Skeletal muscle tissue (tissue), 3 donors: ENCODE measurements at regions not wholly inside any gene's neighbourhood (a gene's known extent, or its start where the extent isn't known, plus 50 kb on each side); places are given as distances from the start of the nearest gene placed in this dataset.

ENCODE experiments used
- H3K27ac ChIP-seq: one replicate; pipeline ENCODE4 v1.7.0; 2013; ENCODE audit warnings: mild to moderate bottlenecking, low read depth, low read length, inconsistent platforms
- H3K27me3 ChIP-seq, 3 donors: one replicate each; pipeline ENCODE4 v1.7.0; 2013; ENCODE audit warnings: low read length in 3 of 3; ENCODE audit not compliant: control insufficient read depth in 3 of 3, insufficient read depth in 3 of 3
- H3K36me3 ChIP-seq, 3 donors: one replicate each; pipeline ENCODE4 v1.7.0; 2013; ENCODE audit warnings: low read length in 3 of 3; ENCODE audit not compliant: control insufficient read depth in 3 of 3, insufficient read depth in 3 of 3
- H3K4me1 ChIP-seq, 3 donors: one replicate each; pipeline ENCODE4 v1.7.0; 2013; ENCODE audit warnings: low read length in 3 of 3, mild to moderate bottlenecking in 3 of 3; ENCODE audit not compliant: control insufficient read depth in 3 of 3, insufficient read depth in 3 of 3
- H3K4me3 ChIP-seq, 3 donors: one replicate each; pipeline ENCODE4 v1.7.0; 2013; ENCODE audit warnings: low read length in 3 of 3
- H3K9ac ChIP-seq, 3 donors: one replicate each; pipeline ENCODE4 v1.7.0; 2013; ENCODE audit warnings: low read length in 3 of 3, mild to moderate bottlenecking in 3 of 3, moderate library complexity in 2 of 3, low read depth in 1 of 3
- H3K9me3 ChIP-seq, 3 donors: one replicate each; pipeline ENCODE4 v1.7.0; 2013; ENCODE audit warnings: low read length in 3 of 3; ENCODE audit not compliant: control insufficient read depth in 3 of 3
- donor health status: Osteomylitis.

DNA sequence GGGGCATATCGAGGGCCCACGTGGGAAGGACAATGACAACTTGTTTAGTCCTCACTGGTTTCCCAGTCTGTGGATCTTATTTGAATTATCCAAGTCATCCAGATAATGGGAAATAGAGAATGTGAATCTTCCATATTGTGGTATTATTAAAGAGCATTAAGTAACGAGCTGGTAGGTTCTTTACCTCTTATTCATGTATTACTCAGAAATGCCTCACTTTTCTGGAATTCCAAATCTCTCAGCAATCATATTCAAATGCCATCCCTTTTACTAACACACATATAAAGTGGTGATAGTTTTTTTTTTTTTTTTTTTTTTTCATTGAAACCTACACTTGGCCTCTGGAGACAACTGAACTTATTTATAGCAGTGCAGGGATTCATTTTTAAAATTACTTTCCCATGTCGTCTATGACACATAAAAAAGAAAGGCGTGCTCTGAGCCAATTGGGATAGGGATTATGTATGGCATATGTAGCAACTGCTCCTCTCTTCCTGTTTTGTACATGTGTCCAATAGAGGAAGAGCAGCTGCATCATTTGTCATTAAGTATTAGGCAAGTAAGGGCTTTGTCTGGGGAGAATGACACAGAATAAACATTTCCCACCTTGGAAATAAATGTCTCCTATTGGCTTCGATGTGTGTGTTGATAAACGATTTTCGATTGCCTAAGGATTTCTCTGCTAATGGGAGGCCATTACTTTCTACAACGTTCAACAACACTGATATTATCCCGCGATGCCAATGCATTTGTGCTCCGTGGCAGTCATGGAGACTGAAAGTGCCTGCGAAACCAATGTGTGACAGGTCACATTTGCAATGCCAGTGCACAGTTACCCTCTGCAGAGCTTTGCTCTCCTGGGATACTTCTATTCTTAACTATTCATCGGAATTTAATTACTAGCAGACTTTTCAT is 78.6 kb upstream of the IFNG-AS1 start:
- Histone ChIP-seq H3K4me1 (peaks cover 14 to 29% (median 16%) of the 10 kb centered on the region in 3 donors), H3K9me3 (no peaks in the 10 kb centered on the region), H3K27me3 (no peaks in the 10 kb centered on the region), H3K9ac (peak overlapping the region; percentile 61 to 82 (median 65)), H3K36me3 (no peaks in the 10 kb centered on the region), H3K27ac (peak overlapping the region; percentile 76), H3K4me3 (peak overlapping the region; percentile 44 to 62 (median 57))

- H3K9me3 ChIP-seq = no peaks in the 10 kb centered on the region
- no peaks in the 10 kb centered on the region for H3K27me3 ChIP-seq
- peak overlapping the region; percentile 44 to 62 (median 57) for H3K4me3 ChIP-seq
- H3K27ac ChIP-seq = peak overlapping the region; percentile 76
- no peaks in the 10 kb centered on the region for H3K36me3 ChIP-seq
- H3K9ac ChIP-seq = peak overlapping the region; percentile 61 to 82 (median 65)
- peaks cover 14 to 33% (median 16%) of the 10 kb centered on the region in 3 donors for H3K4me1 ChIP-seq
Measured at GRCh38 chr12:67911275-67911600, 78.0 kb upstream of the IFNG-AS1 start.

DNA sequence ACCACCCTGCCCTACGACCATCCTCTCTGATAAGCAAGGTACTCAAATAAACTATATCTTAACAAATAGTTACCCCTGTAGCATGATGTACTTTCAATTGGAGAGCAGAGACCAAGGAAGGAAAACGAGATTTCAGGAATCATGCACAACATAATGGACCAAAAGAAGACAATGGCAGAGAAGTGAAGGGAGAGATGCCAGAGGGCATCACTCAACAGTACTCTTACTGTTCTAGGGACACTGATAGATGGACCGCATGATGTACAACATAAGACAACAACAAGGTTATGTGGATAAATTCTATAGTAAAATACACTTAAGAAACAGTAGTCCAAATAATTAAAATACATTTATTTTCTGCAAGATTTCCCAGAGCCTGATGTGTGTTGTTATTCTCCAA is 77.5 kb upstream of the IFNG-AS1 start:
- peaks cover 14 to 38% (median 16%) of the 10 kb centered on the region in 3 donors for H3K4me1 ChIP-seq
- peak overlapping the region; percentile 76 for H3K27ac ChIP-seq

GRCh38 chr12:67915335-67915851 is 73.9 kb upstream of the IFNG-AS1 start:
- no peaks in the 10 kb centered on the region for H3K27me3 ChIP-seq

More for the DNA sequence above, 77.5 kb upstream of the IFNG-AS1 start:
- Histone ChIP-seq H3K27me3 (no peaks in the 10 kb centered on the region), H3K9me3 (no peaks in the 10 kb centered on the region), H3K36me3 (no peaks in the 10 kb centered on the region), H3K9ac (peak overlapping the region in 2 of 3 donors; percentile 61 to 82), H3K4me3 (peak overlapping the region in 1 of 3 donors; percentile 44)

GRCh38 chr12:67916266-67916970 is 72.8 kb upstream of the IFNG-AS1 start:
- Histone ChIP-seq H3K4me1 (peaks cover 5 to 23% (median 6%) of the 10 kb centered on the region in 3 donors), H3K27ac (no peak overlapping the region), H3K27me3 (no peaks in the 10 kb centered on the region), H3K36me3 (no peaks in the 10 kb centered on the region), H3K4me3 (no peak overlapping the region), H3K9me3 (no peaks in the 10 kb centered on the region), H3K9ac (no peak overlapping the region)

More at GRCh38 chr12:67915335-67915851, 73.9 kb upstream of the IFNG-AS1 start:
- Histone ChIP-seq H3K4me1 (peaks cover 11 to 28% (median 14%) of the 10 kb centered on the region in 3 donors), H3K9me3 (no peaks in the 10 kb centered on the region), H3K27ac (no peak overlapping the region), H3K36me3 (no peaks in the 10 kb centered on the region), H3K9ac (no peak overlapping the region), H3K4me3 (no peak overlapping the region)

GRCh38 chr12:67917811-67918210 is 71.4 kb upstream of the IFNG-AS1 start:
- no peaks in the 10 kb centered on the region for H3K27me3 ChIP-seq

GRCh38 chr12:67918441-67918840 is 70.8 kb upstream of the IFNG-AS1 start:
- Histone ChIP-seq H3K4me1 (peaks cover 0 to 8% (median 0%) of the 10 kb centered on the region in 3 donors), H3K9ac (no peak overlapping the region), H3K4me3 (no peak overlapping the region), H3K27ac (no peak overlapping the region), H3K9me3 (no peaks in the 10 kb centered on the region), H3K36me3 (no peaks in the 10 kb centered on the region), H3K27me3 (no peaks in the 10 kb centered on the region)

More at GRCh38 chr12:67917811-67918210, 71.4 kb upstream of the IFNG-AS1 start:
- Histone ChIP-seq H3K9ac (no peak overlapping the region), H3K36me3 (no peaks in the 10 kb centered on the region), H3K9me3 (no peaks in the 10 kb centered on the region), H3K4me1 (peaks cover 0 to 12% (median 0%) of the 10 kb centered on the region in 3 donors), H3K27ac (no peak overlapping the region), H3K4me3 (no peak overlapping the region)

- H3K4me1 ChIP-seq = peaks cover 0 to 13% (median 0%) of the 10 kb centered on the region in 3 donors
Measured at GRCh38 chr12:67919406-67919805, 69.8 kb upstream of the IFNG-AS1 start.

DNA sequence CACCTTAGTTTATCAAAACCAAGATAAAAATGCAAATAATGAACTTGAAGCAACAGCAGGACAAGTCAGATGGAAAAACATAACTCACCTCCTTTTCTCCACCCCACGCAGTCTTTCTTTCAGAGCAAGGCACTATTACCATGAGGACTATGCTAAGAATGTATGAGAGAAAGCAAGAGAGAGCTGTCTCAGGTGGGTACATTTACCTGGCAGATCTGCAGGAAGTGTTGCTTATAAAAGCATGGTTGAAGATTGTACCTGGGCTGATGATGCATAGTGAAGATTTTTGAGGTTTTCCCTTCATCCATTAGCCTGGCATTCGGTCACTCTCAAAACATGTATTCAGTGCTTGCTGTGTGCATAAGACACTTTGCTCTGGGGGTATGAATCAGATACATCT is 68.8 kb upstream of the IFNG-AS1 start:
- H3K27me3 ChIP-seq = no peaks in the 10 kb centered on the region
- no peaks in the 10 kb centered on the region for H3K36me3 ChIP-seq
- H3K9me3 ChIP-seq = no peaks in the 10 kb centered on the region
- H3K4me3 ChIP-seq = no peak overlapping the region
- H3K27ac ChIP-seq = no peak overlapping the region
- peaks cover 0 to 13% (median 0%) of the 10 kb centered on the region in 3 donors for H3K4me1 ChIP-seq
- H3K9ac ChIP-seq = no peak overlapping the region

More at GRCh38 chr12:67919406-67919805, 69.8 kb upstream of the IFNG-AS1 start:
- Histone ChIP-seq H3K9ac (peak overlapping the region in 1 of 3 donors; percentile 20), H3K9me3 (no peaks in the 10 kb centered on the region), H3K27me3 (no peaks in the 10 kb centered on the region), H3K27ac (no peak overlapping the region), H3K4me3 (no peak overlapping the region), H3K36me3 (no peaks in the 10 kb centered on the region)
